ENCODE measurements at regions not wholly inside any gene's neighbourhood (a gene's known extent, or its start where the extent isn't known, plus 50 kb on each side); places are given as distances from the start of the nearest gene placed in this dataset.
"Not testable (repeated sequence)": the region's sequence is repeated elsewhere in the genome, so short reads cannot be mapped to it uniquely, and the experiment has no call there.

DNA sequence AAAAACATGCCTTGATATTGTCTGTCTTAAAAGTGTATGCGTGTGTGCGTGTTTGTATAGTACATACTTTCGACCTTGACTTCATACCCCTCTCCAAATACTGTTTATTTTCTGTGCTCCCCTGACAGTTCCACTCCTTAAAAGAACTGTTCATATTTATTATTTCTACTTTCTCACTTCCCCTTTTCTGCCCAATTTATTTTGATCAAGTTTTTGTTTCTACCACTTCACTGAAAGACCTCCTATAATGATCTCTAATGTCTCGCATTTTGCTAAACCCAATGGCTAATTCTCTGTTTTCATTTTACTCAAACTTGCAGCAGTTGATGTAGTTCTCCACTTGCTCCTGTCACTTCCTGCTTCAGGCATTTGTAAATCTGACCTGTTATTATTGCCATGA lies 426.1 kb upstream of the KLF12 start:
- DNase-seq, result no peak

DNA sequence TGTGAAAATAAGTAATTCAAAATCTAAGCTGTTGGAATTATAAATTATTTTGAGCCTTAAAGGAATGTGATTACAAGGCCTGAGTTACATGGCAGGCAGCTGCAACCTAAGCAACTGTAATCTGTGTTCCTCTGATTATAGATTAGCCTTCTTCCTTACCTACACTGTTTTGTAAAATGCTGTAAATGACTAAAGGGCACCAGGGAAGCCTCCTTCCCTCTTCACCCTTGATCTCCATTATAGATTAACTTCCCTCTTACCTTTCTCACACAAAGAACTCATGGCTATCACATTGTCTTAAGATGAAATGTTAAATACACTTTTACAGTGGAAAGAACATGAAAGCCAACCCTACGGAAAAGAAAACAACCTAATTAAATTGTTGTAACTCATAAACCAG lies 423.7 kb upstream of the KLF12 start:
- no peak for DNase-seq

DNA sequence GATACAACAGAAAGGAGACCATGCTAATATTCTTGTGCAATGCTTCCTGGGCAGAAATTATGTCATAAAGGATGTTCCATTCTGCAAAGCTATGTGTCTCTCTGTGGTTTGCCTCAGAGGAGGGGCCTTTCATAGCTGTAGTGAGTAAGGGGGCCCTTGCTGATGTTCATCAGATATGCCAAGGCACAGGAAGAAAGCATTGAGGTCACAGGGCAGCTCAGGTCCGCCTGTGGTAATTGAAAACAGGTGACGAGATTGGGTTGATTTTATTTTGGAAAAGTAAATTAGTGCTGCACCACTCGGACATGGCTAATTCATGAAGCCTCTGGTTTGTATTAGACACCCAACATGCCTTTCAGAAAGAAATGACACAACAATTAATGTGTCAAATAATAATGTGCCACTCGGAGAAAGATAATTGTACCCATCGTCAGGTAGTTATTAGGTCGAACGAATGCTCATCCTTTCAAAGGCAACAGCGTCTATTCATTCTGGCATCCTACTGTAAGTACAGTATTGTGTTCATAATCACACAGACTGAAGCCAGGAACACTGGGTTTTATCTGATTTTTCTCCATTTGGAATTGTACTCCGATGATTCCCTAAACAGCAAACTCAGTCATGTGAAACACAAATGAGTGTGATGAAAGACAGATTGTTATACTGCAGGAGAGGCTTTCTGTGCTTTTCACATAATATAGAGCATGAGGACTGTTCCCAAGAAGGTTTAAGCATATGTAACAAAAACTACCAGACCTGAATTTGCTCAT lies 421.6 kb upstream of the KLF12 start:
- DNase-seq, result no peak

DNA sequence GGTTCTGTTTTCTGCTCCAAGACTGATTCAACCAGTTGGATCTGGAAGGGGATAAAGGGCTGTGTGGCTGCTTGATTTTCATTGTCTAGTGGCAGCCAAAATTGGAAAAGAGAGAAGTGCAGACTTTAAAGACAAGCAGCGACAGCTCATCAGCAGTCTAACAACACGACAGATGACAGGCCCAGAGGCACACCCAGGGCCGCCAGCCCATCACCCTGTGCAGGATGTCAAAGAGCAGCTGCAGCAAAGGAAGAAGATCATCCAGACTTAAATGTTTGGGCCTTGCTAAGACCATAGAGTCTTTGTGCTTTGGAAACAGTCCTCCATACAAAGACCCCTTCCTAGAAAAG lies 421.0 kb upstream of the KLF12 start:
- DNase-seq, result no peak

DNA sequence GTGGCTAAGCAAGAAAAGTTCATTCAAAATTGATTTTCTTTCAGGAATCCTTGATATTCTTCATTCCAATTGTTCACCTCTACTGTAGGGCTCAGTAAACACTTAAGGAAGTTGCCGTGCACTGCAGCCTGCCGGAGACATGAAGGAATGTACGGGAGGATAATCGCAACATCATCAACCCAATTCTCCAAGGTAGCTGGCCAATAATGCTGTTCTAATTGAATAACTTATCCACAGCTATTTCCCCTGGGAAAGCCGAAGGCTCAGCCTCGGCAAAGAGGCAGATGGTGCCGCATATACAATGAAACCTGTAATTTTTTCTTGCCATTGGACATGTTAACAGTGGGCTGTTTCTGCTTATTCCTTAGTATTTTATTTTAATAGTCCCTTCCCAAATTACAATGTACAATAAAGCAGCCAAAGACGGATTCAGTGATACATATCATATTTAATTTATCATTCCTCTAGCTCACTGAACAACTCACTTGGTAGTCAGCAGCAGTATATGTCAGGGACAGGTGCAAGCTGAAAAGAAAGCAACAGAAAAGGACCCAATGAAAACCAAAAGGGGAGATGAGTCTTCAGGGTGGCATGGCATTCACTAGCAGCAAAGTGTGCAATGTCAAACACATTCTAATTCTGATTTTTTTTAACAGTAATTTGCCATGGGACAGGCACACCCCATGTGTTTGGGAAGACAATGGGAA lies 420.5 kb upstream of the KLF12 start:
- DNase-seq, result no peak

DNA sequence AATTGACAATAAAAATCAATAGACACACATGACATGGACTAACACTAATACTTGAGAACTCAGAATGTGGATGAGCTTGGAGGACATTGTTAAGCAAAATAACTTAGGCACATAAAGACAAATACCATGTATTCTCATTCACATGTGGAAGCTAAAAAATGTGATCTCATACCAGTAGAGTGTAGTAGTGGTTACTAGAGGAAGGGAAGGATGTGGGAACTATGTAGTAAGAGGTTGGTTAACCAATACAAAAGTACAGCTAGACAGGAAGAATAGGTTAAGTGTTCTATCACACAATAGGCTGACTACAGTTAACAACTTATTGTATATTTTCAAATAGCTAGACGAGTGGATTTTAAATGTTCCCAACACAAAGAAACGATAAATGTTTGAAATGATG lies 415.8 kb upstream of the KLF12 start:
- DNase-seq, result no peak

DNA sequence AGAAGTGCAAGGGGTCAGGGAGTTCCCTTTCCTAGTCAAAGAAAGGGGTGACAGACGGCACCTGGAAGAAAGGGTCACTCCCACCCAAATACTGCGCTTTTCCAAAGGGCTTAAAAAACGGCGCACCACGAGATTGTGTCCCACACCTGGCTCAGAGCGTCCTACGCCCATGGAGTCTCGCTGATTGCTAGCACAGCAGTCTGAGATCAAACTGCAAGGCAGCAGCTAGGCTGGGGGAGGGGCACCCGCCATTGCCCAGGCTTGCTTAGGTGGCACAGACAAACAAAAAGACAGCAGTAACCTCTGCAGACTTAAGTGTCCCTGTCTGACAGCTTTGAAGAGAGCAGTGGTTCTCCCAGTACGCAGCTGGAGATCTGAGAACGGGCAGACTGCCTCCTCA lies 402.4 kb upstream of the KLF12 start:
- not testable (repeated sequence) for DNase-seq

DNA sequence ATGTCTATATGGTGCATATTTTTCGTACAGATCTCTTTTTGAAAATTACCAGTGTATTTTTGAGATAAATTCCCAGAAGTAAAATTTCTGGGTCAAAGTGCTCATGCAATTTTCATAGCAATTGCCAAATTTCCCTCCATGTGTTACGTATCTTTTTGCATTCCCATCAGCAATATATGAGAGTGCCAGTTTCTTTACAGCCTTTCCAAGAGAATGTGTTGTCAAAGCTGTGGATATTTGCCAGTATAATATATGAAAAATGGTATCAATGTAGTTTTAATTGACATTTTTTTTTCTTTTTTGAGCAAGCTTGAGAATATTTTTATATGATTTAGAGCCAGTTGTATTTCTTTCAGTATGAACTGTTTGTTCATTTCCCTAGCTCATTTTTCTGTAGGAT lies 399.0 kb upstream of the KLF12 start:
- no peak for DNase-seq

DNA sequence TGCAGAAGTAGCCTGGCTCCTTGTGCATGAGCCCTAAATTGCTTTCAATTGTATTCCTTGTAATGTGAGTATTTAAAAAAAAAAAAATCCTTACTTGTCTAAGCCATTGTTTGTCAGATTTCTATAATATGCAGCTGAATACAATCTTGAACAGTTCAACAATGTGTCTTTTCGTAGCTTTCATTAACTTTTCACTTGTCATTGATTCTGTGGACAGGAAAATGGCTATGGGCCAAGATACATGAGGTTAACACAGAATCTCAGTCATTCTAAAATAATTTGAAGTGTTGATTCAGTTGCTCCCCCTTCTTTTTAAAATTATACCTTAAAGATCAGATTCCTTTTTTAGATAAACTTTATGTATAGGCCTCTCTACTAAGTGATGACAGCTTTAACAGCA lies 395.8 kb upstream of the KLF12 start:
- no peak for DNase-seq

DNA sequence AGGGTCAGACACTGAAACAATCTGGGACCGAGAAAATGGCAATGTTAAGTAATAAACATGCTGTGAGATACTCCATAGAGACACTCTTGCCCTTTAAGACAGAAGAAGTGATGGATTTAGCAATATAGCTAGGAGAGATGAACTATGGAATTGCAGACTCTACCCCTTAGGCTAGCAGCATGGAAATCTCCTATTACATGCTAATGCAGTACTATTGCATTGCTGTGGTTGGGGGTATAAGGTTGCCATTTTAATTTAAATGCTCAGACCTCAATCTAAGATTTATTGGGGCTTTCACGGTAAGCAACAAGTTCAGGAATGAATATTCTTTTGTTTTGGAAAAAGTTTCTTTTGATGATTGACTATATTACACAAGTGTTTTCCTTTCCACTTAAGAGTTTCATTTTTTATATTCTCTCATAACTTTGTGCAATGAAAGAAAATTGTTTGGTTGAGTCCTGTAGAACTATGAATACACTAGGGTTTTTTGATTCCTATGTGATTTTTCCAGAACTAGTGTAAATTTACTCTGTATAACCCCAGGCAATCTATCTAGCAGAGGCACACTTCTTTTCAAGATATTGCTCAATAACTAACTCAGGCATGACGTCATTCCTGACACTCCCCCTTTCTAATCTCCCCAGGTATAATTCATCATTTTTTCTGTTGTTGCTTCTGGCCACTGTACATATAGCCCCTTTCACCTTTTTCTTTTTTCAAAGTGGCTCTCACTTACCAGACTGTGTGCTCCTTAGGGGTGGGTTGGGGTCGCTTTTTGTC lies 394.7 kb upstream of the KLF12 start:
- DNase-seq, result no peak

DNA sequence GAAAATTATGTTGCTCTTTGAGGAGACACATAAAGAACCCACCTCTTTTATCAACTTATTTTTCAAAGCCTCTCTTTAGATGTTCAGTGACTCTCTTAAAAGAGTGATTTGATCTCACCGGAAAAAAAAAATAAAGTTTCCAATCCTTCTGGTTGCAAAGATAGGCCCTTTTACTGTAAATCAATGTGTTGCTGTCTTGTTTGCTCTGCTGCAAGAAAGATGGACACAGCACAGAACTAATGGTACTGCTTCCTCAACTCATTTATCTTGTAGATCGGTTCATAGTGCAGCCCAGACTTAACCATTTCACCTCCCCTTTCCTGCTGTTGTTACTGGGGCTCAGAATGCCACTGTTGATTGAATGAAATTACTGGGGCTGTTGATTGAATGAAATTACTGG lies 388.9 kb upstream of the KLF12 start:
- no peak for DNase-seq

DNA sequence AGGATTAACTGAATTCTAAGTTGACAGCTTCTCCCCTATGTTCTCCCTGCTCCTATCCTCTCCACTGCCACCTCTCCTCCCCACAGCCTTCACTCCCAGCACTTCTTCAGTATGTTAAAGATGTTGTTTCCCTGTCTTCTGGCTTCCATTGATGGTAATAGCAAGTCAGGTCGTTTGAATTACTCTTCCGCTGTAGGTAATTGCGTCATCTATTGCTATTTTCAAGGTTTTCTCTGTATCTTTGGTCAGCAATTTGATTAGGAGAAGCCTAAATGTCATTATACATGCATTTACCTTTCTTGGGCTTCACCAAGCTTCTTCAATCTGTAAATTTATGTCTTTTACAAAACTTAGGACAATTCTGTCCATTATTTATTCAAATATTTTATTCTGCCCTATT lies 377.3 kb upstream of the KLF12 start:
- no peak for DNase-seq

DNA sequence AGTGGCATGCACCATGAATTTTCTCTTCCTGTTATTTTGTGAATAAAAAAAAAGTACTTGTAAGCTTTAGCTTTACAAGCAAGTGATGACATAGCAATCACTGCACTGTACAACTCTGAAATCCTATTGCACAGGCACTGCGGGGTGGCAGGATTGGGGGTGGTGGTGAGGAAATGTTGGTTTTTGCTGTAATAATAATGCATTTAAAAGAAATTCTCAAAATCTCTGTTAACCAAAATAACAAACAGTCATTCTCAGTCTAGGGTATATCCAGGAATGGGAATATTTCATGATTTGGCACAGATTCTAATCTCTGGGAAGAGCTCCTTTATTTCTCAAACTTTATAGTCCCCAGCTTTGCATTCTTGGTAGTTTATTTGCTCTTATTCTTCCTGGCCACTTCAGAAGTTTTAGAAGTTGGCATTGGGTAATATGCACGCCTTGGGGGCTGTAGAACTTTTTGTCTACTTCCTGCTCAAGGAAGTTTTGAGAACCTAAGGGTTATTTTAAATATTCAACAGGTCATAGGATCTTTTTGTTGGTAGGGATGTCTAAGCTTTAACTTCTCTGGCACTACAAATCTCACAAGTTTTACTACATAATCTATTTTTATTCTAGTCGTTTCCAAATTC lies 353.0 kb upstream of the KLF12 start:
- DNase-seq, result no peak

DNA sequence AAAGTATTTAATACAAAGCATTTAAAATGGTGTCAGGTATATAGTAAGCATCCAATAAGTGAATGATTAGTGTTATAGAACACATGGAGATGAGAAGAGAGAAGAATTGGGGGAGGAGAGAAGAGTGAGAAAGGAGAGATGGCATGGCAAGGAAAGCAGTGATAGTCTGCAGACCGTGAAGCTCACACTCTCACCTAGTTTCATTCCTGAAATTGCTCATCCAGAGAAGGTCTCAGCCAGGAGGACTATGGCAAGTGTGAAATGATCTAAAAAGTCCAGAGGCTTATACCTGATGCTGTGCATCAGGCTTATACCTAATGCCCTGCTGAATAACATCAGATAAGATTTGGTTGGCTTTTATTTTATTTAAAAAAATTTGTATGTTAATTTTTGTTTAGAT lies 351.6 kb upstream of the KLF12 start:
- DNase-seq, result no peak

DNA sequence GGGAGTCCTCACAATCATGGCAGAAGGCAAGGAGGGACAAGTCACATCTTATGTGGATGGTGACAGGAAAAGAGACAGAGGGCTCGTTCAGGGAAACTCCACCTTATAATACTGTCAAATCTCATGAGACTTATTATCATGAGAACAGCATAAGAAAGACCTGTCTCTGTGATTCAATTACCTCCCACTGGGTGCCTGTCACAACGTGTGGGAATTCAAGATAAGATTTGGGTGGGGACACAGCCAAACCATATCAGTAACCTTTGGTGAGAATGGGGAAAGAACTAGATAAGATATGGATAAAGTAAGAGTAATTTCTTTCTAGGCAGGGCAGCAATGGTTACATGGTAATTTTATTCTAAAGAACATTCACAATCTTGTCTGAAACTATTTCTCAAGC lies 344.9 kb upstream of the KLF12 start:
- DNase-seq, result no peak

DNA sequence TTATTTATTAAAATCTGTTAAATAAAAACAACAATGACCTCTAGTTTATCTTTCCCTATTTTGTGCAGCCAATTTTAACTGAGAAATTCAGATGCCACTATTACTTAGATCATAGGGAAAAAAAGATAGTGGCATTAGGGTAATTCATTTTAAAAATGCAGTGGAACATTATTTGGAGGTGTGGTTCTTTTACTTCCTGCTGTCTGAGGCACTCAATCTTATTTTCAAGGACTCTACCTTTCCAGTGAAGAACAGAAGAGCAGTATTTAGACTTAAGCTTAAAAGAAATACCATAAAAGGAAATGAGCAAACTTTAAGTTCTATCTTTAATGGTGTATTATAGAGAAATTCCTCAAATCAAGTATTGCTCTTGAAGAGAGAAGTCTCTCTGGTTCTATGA lies 342.6 kb upstream of the KLF12 start:
- no peak for DNase-seq

DNA sequence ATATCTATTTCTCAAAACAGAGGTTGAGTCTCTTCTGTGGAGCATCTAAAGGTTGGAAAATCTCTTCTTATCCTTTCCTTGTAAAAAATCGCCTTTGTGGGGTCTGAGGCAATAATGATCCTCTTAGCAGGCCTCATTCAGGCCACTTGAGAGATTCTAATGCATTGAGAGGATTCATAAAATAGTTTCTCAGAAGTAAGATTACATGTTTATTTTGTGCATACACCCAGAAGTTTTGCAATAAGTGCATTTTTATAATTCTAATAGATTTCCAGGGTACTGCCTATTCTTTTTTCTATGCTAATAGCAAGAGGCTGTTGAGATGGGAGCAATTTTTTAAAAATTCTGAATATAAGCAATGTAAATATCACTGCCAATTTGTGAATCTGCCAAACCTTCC lies 342.2 kb upstream of the KLF12 start:
- DNase-seq, result no peak

DNA sequence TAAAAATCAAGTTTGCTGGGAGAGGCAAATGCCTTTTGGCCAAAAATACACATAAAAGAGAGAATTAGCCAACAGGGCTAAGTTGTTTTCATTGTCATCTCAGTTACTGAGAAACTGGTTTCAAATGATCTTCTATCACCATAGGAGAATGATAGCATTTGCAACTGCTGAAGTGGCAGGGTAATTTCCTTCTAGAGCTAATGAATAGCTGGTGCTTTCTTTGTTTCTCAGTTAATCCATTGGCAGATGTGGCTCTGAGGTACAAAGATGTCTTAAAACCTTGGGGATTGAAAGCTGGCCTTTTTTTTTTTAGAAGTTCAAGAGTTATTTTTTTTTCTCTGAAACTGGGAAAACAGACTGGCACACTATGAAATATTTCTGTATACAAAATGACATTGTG lies 332.7 kb upstream of the KLF12 start:
- no peak for DNase-seq

DNA sequence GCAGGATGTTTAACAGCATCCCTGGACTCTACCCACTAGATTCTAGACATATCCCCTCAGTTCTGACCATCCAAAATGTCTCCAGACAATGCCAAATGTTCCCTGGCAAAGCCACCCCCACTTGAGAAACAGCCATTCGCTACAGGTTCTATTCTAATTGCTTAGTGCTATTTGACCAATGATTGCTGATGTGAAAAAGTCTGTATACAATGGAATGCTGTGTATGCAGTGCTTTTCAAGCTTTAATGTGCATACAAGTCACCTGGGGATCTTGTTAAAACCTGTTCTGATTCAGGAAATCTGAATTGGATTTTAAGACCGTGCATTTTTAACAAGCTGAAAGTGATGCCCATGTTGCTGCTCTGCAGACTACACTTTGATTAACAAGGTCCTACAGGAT lies 331.8 kb upstream of the KLF12 start:
- no peak for DNase-seq

DNA sequence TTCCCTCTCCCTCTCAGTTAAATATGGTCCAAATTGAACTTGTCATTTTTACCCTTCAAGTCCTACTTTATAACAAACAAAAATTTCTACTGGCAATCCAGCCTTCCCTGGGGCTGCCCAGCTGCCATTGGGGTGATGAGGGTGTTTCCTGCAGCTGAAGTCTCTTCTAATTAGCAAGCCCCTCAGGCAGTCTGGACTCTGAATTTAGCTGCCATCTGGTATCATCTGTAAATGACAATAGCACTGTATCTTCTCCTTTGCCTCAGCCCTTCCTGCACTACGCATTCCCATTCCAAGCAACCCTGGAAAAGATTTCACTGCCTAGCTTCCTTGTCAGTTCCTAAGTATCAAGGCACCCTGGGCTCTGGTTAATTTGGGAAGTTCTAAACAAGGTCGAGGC lies 331.1 kb upstream of the KLF12 start:
- DNase-seq, result no peak

DNA sequence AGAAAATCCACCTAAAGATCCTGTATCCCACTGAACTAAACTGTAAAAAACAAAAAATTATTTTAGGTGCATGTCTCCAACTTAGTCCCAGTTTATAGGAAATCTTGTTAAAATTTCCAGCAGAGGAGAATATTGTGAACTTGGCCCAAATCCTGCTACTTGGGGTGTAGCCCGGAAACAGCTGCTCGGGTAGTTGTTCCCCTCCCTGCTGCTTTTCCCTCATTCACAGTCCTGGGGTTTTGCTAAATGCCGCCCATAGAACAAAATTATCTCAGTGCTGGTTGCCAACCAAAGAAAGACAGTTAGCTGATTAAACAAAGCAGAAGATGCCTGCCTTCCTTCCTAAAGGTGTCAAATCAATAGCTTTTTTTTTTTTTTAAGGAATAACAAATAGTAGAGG lies 330.5 kb upstream of the KLF12 start:
- DNase-seq, result no peak

DNA sequence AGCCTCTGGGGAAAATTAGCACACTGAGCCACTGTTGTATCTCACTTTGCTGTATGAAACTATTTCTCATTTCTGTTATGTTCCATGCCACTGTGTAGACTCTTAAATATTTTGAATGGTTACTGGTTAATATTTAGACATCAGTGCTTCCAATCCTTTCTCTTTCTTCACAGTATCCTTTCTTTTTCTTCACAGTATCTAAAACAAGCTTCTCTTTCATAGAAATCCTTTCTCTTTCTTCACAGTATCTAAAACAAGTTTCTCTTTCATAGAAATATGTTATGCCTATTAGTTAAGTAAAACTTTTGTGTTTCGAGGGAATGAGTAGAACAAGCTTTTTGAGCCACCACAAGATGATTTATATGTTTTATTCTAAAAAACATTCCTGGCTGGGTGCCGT lies 326.8 kb upstream of the KLF12 start:
- DNase-seq, result no peak

DNA sequence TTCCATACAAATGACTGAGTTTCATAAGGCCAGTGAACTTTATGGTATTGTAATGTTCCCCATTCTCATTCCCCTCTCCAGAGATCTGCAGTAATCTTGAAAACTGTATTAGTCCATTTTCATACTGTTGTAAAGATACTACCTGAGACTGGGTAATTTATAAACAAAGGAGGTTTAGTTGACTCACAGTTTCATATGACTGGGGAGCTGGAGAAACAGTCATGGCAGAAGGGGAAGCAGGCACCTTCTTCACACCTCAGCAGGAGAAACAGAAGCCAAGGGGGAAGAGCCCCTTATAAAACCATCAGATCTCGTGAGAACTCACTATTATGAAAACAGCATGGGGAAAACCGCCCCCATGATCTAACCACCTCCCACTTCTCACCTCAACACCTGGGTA lies 318.7 kb upstream of the KLF12 start:
- no peak for DNase-seq

DNA sequence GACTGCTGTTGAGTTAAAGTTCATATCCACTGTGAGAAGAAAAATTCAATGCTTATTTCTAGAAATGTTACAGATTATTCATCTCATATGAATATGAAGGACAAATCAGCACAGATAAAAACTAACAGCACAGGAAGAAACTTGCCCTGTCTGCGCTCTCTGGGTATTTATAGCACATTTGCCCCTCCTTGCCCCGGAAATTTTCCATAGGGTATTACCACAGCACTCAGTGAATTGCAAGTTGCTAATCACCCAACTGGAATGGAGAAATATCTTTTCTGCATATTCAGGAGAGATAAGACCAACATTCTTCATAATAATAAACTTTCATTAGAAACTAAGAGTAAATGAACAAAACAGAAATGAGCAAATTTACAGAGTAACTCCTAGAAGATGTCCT lies 318.0 kb upstream of the KLF12 start:
- no peak for DNase-seq
